Small intestine (tissue), 7 donors: ENCODE measurements at regions not wholly inside any gene's neighbourhood (a gene's known extent, or its start where the extent isn't known, plus 50 kb on each side); places are given as distances from the start of the nearest gene placed in this dataset.

Source experiments
- DNase-seq, 2 donors: peaks; one replicate each; pipeline versions ENCODE4 v3.0.0 to v3.0.0-alpha.2; 2013
- FAIRE-seq: peaks from 2 replicates; lab custom pipeline; 2012; peaks lifted over from hg19 to GRCh38; lab: Jason Lieb, UNC
- H3K27ac ChIP-seq, 3 donors: one replicate each; pipeline ENCODE4 v1.5.1; 2013; ENCODE audit warnings: low read length in 2 of 3, mild to moderate bottlenecking in 2 of 3, control low read depth in 1 of 3, inconsistent platforms in 1 of 3, low read depth in 1 of 3, moderate library complexity in 1 of 3
- H3K27me3 ChIP-seq, 3 donors: one replicate each; pipeline ENCODE4 v1.6.1; 2013; ENCODE audit warnings: low read length in 3 of 3, inconsistent platforms in 1 of 3; ENCODE audit not compliant: control insufficient read depth in 3 of 3, insufficient read depth in 3 of 3
- H3K36me3 ChIP-seq, 3 donors: one replicate each; pipeline ENCODE4 v1.6.1; 2013; ENCODE audit warnings: low read length in 3 of 3, inconsistent platforms in 1 of 3, low read depth in 1 of 3, mild to moderate bottlenecking in 1 of 3, moderate library complexity in 1 of 3; ENCODE audit not compliant: control insufficient read depth in 3 of 3, insufficient read depth in 2 of 3
- H3K4me1 ChIP-seq, 3 donors: one replicate each; pipeline ENCODE4 v1.6.1; 2013; ENCODE audit warnings: low read length in 2 of 3, inconsistent platforms in 1 of 3, low read depth in 1 of 3, mild to moderate bottlenecking in 1 of 3, moderate library complexity in 1 of 3; ENCODE audit not compliant: control insufficient read depth in 3 of 3, insufficient read depth in 2 of 3
- H3K4me3 ChIP-seq, 3 donors: one replicate each; pipeline ENCODE4 v1.5.1; 2013; ENCODE audit warnings: low read length in 3 of 3, control low read depth in 1 of 3, inconsistent platforms in 1 of 3, low read depth in 1 of 3, mild to moderate bottlenecking in 1 of 3, moderate library complexity in 1 of 3
- H3K9me3 ChIP-seq, 2 donors: one replicate each; pipeline ENCODE4 v1.6.1; 2013; ENCODE audit warnings: low read depth in 1 of 2, low read length in 1 of 2; ENCODE audit not compliant: control insufficient read depth in 2 of 2, insufficient read depth in 1 of 2
- WGBS, 3 donors: extraction: QIAGEN DNeasy Blood & Tissue Kit; methylation state at CpG; one replicate each; pipeline ENCODE4 v1.1.7; 2013; 5-methylcytosine and 5-hydroxymethylcytosine counted together
- donor health status: healthy with polysubstance abuse.
- donor health status: control.
- donor health status: control.
- donor health status: Bipolar disorder and iron deficiency.
- donor health status: healthy.

DNA sequence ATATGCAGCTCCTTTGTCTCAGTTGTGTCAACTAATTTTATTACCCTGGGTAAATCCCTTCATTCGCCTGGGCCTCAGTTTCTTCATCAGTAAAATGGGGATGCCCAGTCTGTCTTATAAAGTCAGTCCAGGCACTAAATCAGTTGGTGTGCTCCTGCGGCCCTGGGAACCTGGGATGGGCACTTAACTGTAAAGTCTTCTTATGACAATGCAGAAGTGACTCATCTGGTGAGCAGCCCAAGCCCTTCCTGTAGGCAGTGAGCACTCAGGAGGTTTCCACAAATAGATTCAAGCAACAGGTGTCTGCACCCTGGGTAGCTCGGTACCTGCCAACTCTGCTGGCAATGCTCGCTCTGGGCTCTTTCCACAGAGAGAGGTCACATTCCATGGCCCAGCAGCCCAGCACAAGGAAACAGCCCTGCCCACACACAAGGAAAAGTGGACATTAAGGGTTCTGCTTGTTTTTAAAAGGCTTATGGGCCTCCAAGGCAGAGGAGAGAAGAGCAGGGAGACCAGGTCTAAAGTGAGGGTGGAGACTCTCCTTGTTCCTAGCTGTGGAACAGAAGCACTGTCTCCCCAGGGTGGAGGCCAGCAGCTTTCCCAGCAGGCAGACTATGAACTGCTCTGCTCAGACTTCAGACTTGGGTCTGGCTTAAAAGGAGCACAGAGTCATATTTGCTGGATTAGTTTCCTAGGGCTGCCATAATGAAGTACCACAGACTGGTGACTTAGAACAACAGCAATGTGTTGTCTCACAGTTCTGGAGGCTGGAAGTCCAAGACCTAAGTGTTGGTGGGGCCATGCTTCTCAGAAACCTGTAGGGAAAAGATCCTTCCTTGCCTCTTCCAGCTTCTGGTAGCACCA, 89.7 kb upstream of the ADRA1B start:
- DNase-seq = no peak
- Histone ChIP-seq H3K27me3 (no peaks in the 10 kb centered on the region), H3K4me3 (no peak overlapping the region), H3K4me1 (no peaks in the 10 kb centered on the region), H3K27ac (no peak overlapping the region), H3K36me3 (no peaks in the 10 kb centered on the region), H3K9me3 (no peaks in the 10 kb centered on the region)
- FAIRE-seq = no peak
- 58 to 68% (median 64%) methylated on average over 4 of the region's 4 CpGs for WGBS, 3 donors

DNA sequence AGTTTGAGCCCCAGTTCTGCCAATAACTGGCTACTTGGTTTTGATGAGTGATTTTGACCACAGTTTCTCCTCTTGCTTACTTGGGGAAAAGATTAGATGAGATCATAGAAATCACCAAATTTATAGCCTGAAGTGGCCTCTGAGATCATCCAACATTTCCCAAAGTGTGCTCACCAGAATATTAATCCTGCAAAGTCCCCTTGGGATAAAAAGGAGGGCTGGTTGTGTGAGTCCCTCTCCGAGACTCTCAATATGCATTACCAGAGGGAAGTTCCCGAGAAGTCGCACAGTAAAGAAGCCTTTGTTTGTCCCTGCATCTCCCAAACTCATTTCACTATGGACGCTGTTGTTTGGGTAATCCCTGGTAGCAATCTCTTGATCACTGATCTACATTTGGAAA, 88.4 kb upstream of the ADRA1B start:
- Histone ChIP-seq H3K36me3 (no peaks in the 10 kb centered on the region), H3K4me1 (no peaks in the 10 kb centered on the region), H3K9me3 (no peaks in the 10 kb centered on the region), H3K27me3 (no peaks in the 10 kb centered on the region), H3K27ac (no peak overlapping the region), H3K4me3 (no peak overlapping the region)
- 75 to 80% (median 79%) methylated on average over 4 of the region's 4 CpGs for WGBS, 3 donors
- no peak for FAIRE-seq
- DNase-seq = no peak

DNA sequence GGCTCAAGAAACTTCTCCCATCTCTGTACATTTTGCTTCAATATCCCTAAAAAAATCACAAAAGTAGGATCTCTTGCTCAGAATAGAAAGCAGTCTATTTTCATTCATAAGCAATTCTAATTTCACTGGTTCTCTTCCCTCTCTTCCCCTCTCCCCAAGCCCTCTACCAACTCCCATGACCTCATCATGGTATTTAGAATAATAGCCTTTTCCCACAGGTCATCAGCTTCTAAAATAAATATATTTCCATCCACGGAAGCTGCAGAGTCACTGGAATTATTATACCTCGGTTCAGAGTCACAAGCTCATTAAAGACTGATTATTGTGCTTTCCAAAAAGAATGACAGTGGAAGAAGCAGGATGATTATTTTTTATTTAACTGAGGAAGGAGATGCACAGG, 84.2 kb upstream of the ADRA1B start:
- Histone ChIP-seq H3K27ac (no peak overlapping the region), H3K4me3 (no peak overlapping the region), H3K36me3 (no peaks in the 10 kb centered on the region), H3K4me1 (no peaks in the 10 kb centered on the region), H3K9me3 (peaks cover 0 to 6% of the 10 kb centered on the region in 2 donors), H3K27me3 (no peaks in the 10 kb centered on the region)
- DNase-seq (no peak), FAIRE-seq (no peak)
- 51 to 79% (median 61%) methylated on average over 2 of the region's 2 CpGs for WGBS, 3 donors

DNA sequence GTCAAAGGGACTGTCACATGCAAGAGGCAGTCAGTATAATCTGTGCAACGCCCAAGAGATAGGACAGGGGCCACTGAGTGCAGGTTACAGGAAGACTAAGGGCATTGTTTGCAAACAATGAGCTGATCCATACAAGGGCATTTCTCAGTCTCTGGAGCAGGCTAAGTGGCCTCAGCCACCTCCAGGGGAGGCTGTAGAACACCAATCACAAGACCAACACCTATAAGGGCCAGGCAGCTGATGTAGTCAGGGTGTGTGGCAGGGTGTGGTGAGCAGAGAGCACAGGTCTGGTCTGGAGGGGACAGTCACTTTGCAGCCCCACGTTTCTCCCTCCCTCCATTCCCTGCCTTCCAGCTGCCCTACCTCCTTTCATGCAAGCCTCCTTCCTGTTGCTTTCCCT, 83.2 kb upstream of the ADRA1B start:
- 9 to 35% (median 12%) methylated on average over 2 of the region's 2 CpGs for WGBS, 3 donors
- Histone ChIP-seq H3K27ac (no peak overlapping the region), H3K4me1 (no peaks in the 10 kb centered on the region), H3K9me3 (peaks cover 0 to 6% of the 10 kb centered on the region in 2 donors), H3K4me3 (no peak overlapping the region), H3K36me3 (no peaks in the 10 kb centered on the region), H3K27me3 (peaks cover 0 to 2% (median 0%) of the 10 kb centered on the region in 3 donors)
- FAIRE-seq (no peak), DNase-seq (peak in 1 of 2 donors; percentile 26)

DNA sequence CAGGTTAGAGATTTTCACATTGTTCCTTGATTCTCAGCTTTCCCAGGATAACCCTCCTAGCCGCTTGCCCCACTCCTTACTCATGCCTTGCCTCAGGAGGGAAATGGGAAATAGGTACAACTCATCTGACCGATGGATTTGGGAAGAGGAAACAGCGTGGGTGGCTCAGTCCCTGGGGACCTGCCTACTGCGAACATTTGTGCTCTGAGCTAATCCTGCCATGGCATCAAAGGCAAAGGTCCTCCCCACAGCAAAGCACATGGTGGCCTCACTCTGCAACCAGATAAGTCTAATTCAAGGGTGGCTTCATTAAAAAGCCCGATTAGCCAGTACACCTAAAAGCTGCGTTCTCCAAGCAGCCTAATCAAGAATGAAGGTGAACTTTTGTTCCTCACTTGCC, 82.4 kb upstream of the ADRA1B start:
- DNase-seq (no peak), FAIRE-seq (no peak)
- Histone ChIP-seq H3K36me3 (no peaks in the 10 kb centered on the region), H3K9me3 (peaks cover 0 to 6% of the 10 kb centered on the region in 2 donors), H3K27ac (no peak overlapping the region), H3K27me3 (peaks cover 0 to 7% (median 0%) of the 10 kb centered on the region in 3 donors), H3K4me3 (no peak overlapping the region), H3K4me1 (no peaks in the 10 kb centered on the region)
- WGBS, 3 donors = 72 to 77% (median 74%) methylated on average over 6 of the region's 6 CpGs

DNA sequence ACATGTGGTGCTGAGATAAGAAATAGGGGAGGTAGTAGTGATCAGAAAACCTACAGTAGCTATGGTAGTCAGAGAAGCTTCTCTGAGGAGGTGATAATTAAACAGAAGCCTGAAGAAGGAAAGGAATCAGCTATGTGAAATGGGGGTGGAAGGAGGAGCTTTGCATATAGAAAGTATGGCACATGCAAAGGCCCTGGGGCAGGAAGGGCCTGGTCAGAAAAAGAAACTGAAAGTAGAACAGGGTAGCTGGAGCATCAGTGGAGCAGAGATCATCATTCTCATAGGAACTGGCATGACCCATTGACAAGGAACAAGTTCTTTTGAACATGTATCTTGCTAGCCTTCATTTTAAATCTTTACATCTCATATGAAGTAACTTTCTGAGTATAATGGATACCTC, 80.7 kb upstream of the ADRA1B start:
- DNase-seq (no peak), FAIRE-seq (no peak)
- peaks cover 0 to 6% of the 10 kb centered on the region in 2 donors for H3K9me3 ChIP-seq
- no peaks in the 10 kb centered on the region for H3K4me1 ChIP-seq
- no peak overlapping the region for H3K4me3 ChIP-seq
- no peak overlapping the region for H3K27ac ChIP-seq
- H3K36me3 ChIP-seq = no peaks in the 10 kb centered on the region
- peaks cover 0 to 7% (median 0%) of the 10 kb centered on the region in 3 donors for H3K27me3 ChIP-seq

DNA sequence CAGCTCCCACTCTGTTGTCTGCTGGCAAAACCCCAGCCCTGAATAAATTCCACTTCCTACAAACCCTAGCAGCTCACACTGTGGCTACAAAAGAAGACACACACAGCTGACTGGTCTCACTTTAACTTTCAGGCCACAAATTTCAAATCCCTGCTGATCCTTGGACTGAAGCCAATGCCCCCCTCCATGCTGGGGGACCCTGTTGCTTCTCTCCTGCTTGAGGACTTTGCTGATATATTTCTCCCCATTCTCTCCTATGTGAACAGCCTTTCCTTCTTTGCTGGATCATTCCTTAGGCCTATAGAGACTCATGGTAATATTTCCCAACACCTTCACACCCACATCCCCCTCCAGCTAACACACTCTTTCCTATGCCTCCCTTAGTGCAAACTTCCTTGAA, 79.6 kb upstream of the ADRA1B start:
- Histone ChIP-seq H3K4me3 (no peak overlapping the region), H3K9me3 (peaks cover 0 to 6% of the 10 kb centered on the region in 2 donors), H3K27me3 (peaks cover 0 to 7% (median 0%) of the 10 kb centered on the region in 3 donors), H3K4me1 (no peaks in the 10 kb centered on the region), H3K36me3 (no peaks in the 10 kb centered on the region), H3K27ac (no peak overlapping the region)
- DNase-seq = no peak
- no peak for FAIRE-seq

DNA sequence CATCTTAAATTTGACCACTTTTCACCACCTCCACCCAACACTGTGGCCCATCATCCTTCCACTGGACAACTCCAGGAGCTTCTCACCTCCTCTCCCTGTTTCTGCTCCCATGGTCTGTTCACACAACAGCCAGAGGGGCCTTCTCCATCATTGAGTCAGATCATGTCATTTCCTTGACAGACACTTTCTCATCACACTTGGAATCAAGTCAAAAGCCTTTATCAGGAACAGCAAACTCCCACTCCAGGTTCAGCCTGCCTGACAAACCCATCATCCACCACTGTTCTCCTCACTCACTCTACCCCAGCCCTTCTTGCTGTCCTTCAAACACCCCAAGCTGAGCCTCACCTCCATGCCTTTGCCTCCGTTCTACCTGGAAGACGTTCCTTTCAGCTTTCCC, 78.4 kb upstream of the ADRA1B start:
- FAIRE-seq = no peak
- 67 to 85% (median 74%) methylated on average over 2 of the region's 2 CpGs for WGBS, 3 donors
- no peak for DNase-seq
- H3K27ac ChIP-seq = no peak overlapping the region
- H3K4me1 ChIP-seq = no peaks in the 10 kb centered on the region
- H3K4me3 ChIP-seq = no peak overlapping the region
- H3K36me3 ChIP-seq = no peaks in the 10 kb centered on the region
- peaks cover 0 to 6% of the 10 kb centered on the region in 2 donors for H3K9me3 ChIP-seq
- H3K27me3 ChIP-seq = peaks cover 0 to 7% (median 0%) of the 10 kb centered on the region in 3 donors
